NOMO-1 (cell line): ENCODE measurements at regions not wholly inside any gene's neighbourhood (a gene's known extent, or its start where the extent isn't known, plus 50 kb on each side); places are given as distances from the start of the nearest gene placed in this dataset.
A peak's percentile ranks its signal among the peaks of the same experiment; 100 is the strongest.

Experiments
- DNase-seq, 2 experiments: peaks; one replicate each; lab custom pipeline; 2025; ENCODE audit not compliant: unreplicated experiment in 2 of 2; lab: John Stamatoyannopoulos, UW

DNA sequence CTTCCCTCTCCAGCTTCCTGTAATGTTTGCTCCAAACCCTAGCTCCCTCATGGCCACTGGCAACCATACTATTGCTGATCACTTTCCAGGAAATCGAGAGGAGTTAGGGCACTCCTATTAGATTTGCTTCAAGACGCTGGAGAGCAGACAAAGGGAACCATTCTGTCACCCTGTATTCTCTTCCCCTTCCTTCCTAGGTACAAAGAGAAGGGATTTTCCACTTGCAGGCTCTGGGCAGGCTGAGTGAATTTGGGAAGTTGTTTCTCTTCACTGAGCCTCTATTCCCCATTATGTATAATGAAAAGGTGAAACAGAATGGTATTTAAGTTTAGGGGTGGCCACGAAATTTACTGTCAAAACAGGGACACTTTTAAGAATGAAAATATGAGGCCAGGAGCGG is 99.4 kb upstream of the LPP start:
- no peak for DNase-seq

DNA sequence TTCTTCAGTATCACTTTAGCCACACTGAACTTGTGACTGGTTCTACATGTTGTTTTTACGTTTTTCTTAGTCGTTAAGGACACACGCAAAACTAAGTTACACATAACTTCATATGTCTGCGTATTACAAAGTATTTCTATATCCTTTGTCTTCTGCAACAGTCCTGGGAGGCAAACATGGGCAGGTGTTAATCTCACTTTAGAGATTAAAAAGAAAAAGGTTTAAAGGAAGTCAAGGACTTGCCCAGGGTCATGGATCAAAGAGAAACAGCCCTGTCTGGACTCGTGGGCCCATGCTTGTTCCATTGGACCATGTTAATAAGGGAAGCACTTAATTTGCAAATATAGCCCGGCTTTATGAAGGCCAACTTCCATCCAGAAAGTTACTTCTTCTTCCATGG is 98.6 kb upstream of the LPP start:
- DNase-seq, result no peak

DNA sequence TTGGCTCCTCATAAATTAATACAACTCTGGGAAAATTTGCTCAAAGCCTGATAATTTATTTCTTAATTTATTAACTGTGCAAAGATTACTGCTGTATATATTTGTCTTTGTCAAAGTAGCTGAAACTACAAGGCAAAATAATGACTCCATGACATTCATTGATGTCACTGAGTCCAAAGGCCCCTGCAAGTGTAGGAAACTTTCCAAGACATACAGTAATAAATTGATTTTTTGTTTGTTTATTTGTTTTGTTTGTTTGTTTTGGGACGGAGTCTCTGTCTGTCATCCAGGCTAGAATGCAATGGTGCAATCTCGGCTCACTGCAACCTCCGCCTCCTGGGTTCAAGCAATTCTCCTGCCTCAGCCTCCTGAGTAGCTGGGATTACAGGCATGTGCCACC is 96.8 kb upstream of the LPP start:
- no peak for DNase-seq

DNA sequence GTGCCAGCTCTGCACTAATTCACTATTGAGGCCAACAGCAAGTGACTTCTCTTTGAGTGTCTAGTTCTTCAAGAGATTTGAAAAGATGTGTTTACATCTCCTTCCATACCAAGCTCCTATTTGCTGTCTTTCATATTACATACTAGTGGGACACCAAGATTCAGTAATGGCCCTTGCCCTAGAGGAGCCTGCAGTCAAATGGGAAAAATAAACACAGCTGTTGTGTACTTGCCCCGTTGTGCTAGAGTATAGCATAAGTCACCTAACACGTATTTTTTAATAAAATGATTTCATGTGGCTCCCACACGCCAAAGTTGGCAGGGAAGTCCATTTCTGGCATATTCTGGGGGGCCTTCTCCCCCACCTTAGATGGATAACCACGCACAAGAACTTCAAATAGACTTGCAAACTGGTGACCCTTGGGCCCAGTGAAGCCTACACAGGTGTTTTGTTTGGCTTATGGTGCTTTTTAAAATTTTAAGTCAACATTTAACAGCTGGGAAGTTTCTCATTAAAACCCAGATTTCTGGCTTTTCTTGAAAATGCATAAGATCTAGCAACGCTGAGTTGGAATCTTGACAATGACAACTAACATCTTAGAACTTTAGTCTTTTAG is 95.3 kb upstream of the LPP start:
- no peak for DNase-seq

DNA sequence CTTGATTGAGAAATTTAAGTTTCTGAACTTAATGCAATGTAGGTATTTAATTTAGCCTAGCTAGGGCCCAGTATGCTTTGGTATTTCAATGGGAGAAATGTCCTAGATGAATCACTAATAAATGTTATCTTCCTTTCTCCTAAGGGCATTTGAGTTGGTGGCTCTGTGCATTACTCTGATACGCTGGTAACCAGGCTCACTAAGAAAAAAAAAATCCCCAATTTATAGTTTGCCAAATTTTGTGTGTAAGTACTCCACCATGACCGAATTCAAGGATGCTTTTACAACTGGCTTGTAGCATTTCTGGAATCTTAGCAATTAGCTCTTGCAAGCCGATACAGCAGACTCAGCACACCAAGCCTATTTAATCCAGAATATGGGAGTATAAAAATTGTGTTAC is 94.6 kb upstream of the LPP start:
- no peak for DNase-seq

DNA sequence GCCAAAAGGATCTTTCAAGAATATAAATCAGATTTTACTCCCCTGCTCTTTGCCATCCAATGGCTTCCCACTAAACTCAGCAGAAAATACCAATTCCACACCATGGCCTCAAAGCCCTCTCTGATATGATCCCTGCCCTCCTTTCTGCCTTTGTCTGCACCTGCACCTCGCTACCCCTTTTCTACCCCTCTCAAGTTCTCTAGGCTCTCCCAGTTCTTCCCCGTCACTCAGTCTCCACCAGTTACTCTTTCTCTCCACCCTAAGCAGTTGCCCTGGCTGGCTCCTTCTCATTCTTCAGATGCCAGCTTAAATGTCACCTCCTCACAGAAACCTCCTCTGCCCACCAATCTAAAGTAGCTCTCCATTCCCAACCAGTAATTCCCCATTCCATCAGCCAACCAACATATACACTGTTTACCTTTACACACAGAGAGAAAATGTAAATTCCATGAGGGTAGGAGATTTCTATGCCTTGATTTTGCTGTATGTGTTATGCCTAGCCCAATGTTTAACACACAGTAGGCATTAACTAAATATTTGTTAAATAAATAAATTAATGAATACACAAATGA is 93.6 kb upstream of the LPP start:
- no peak for DNase-seq

DNA sequence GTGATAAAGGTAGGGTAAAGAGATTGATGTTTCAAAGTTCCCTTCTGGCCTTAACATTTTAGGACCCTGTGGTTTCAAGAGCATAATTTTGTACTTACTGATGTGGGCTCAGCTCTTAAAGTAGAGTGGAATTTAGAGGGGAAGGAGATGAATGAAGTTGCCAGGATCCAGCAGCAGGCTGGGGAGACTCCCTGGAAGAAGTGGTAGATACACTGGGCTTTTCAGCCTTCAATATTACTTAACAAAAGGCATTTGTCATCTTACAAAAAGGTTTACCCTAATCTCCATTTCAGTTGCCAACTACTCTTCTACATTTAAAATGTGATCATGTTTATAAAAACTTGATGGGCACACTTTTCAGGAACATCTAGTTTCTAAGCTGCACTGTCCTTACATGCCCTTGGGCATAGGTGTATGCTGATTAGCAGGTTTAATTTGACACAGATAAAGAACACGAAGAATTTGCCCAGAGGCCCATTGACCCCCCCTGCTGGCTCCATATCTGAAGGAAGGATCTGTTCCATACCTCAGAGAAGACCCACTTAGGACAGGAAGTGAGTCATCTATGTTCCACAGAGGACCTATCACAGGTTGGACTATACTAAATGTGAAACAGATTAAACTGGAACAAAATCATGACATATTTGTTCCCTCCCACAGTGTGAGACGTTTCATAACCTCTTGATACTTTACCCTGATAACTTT is 93.0 kb upstream of the LPP start:
- peak; percentile 34 to 66 for DNase-seq

DNA sequence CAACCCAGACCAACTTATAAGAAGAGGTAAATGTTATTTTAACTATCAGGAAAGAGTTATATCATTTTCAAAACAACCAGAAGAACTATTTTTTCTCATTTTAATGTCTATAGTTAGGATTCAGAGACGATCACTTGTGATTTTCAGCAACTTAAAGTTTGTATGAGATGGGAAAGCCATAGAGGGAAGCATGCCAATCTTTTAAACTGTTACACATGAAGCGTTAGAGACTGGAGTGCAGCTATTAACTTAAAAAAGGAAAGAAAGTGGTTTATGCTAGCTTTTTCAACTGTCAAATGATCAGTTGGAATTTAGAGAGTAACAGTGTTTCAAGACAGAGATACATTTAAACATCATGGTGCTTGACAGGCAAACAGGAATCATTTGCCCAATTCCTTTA is 91.7 kb upstream of the LPP start:
- DNase-seq, result no peak

DNA sequence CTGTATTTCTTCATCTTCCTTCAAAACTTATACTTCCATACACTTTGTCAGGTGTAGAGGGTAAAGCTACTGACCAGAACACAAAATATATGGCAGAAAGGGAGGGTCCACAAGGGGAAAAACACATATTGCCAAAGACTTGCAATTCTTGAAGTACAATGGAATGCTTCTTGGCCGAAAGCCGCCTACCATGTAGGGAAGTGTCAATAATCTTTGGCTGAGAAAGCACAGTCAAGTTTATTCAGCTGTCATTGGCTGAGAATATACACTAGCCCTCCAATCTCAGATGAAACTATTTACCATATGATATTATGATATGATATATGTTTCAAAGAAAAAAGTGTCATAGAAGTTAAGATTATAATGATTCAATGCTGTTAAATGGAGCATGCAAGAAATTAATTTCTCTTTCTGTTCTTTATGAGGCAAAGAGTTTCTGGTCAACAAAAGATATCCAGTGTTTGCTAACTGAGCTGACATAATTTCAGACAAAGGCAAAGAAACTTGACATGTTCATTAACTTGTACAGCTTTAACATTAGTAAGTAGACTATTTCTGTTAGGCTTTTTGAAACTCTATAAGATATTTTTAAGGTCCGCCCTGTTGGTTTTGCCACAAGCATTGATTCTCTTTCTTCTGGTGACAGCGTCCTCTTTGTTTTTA is 89.0 kb upstream of the LPP start:
- no peak for DNase-seq

DNA sequence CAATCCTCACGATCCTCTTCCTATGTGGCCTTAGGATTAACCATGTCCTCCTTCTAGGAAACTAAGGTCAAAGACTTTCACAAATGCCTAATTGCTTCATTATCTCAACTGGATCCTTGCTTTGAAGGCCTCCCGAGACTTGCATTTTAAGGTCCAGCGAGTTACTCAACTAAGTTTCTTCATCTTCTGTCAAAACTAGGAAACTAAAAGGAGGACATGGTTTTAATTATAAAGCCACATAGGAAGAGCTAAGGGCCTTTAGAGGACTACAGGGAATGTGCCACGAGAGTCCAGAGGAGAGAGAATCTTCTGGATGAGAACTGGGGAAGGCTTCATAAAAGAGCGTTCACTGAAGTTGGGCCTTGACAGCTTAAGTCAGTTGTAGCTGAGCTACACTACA is 87.8 kb upstream of the LPP start:
- no peak for DNase-seq

DNA sequence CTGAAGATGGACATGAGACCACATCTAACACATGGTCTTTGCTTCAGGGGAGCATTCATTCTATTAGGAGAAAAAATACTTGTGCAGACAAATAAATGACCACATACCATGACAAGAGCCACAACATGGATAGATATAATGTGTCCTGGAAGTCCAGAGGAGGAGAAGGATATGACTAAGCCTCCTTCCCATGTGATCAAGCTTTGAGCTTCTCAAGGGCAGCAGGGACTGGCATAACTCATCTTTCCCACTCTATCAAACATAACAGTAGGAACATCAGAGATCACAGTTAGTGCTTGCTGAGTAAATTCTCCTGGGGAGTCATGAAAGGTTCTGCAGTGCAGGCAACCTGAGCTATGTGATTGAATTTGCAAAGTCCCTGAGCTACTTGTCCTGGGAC is 86.0 kb upstream of the LPP start:
- no peak for DNase-seq

DNA sequence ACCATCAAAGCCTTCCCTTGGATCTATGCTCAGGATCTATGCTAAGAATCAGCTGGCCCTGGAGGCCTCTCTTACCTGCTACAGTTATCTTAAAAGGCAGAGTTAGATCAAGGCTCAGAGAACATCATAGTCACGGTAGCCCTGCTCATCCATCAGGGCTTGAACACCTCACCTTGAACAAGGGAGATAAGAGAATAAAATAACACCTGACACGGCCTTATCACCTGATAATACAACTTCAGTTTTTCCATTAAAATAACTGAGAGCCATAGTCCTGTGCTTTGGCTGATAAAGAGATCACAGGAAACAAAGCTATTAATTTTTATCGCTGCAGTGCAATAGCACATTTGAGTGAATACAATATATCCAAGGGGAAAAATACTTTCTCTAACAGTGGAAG is 85.6 kb upstream of the LPP start:
- no peak for DNase-seq

DNA sequence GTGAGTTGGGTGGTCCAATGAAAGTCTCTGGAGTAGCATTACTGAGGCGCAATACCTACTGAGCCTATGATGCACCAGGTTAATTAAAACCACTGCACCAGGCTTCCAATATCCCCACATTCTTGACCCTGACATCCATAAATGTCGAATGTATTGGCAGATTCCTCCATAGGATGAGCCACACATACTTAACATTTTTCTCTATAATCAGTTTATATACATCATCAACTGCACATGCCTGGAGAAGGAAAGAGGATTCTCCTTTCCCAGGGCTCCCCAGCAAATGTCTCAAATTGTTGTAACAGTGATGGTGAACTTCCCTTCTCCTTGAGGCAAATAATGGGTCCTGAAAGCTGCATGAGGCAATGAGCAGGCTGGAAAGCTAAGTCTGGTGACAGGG is 82.3 kb upstream of the LPP start:
- no peak for DNase-seq

DNA sequence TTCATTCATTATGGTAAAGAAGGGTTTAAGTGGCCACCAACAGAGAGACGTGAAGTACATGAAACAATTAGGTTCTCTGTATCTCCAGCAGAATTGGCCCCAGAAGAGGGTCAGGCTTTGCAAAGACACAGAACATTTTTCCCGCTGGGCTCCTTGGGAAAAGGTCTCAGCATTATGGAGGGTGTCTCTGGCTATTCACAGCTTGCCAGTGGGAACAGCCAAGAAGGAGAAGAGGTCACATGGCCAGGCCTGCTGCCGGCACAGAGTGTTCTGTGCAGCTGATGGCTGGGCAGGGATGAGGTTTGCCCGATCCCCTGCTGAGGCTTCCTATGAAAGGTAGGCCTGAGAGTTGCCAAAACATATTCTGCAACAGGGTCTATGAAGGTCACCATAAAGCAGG is 77.8 kb upstream of the LPP start:
- no peak for DNase-seq

DNA sequence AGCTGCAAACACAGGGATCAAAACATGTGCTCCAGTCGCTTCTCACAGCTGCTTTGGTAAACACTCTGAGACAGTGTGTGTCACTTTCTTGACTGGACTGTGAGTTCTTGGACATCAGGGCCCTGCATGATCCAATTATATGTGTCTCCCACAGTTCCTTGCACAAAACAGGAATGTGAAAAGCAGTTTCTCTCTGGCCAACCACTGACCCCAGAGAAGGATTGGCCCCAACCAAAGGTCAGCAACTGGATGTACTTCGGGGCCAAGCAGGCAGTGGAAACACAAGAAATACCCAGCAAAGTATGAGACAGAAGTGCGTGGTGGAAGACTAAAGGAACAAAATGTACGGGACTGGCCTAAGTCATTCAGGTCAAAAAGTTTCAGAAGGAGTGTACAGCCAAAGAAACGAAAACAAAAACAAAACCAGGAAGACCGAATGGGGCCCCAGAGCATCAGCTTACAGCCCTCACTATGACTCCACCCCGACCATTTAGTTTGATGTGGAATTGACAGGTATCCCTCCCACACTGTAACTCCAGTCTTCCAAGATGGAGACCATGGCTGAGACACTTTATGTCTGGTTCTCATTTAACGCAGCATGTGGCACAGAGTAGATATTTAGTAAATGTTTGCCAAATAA is 76.7 kb upstream of the LPP start:
- no peak for DNase-seq

DNA sequence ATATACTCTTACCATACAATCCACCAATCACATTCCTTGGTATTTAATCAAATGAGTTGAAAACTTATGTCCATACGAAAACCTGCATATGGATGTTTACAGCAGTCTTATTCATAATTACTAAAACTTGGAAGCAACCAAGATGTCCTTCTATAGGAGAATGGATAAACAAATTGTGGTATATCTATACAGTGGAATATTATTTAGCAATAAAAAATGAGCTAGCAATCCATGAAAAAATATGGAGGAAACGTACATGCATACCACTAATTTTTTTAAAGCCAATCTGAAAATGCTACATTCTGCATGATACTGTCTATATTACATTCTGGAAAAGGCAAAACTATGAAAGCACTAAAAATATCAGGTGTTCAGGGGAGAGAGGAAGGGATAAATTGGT is 73.9 kb upstream of the LPP start:
- DNase-seq, result no peak

DNA sequence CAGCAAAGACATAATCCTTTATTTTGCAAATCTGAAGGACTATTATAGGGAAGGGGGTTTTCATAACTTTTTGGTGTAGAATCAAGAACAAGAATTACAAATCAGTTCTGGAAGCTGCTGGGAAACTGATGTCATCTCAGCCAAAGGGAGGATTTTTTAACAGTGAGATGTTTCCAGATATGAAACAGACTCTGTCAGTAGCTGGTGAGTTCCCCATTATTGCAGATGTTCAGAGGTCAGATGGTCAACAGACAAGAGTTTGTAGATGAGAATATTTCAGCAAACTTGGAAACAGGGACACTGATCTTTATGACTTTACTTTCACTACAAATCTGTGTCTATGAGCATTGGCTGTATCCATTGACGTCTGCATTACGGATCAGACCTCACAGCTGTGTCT is 71.9 kb upstream of the LPP start:
- DNase-seq, result no peak

DNA sequence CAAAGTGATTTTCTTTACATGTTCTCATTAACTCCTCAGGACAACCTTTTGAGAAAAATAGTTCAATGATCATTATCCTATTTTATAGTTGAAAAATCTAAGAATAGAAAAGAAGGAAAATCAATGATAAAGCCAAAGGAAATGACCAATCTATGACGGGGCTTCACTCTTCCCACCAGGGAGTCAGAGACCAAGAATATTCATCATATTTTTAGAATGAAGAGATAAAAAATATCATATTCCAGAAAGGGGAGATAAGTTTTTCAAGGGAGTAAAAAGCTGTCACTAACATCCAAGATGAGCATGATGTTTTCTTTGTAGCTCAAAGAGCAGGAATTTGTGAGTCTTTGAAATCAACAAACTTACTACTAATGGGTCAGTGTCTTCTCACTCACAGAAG is 71.5 kb upstream of the LPP start:
- DNase-seq, result no peak

DNA sequence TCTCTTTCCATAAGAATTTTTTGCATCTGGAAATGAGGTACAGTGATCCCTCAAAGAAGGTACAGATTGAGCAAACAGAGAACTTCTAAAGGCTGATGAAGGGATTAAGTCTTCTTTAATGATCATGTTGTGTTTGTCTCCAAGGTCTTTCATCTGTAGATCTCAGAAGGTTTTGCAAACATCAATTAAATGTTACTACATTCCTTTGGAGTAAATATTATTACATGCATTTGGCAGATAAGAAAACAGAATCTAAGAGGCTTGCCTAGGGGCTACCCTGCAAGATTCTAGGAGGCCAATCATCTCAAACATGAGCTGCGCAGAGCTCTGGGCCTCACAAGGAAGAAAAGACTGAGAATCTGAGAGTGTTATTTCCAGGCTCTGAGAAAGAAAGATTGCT is 70.9 kb upstream of the LPP start:
- DNase-seq, result no peak

DNA sequence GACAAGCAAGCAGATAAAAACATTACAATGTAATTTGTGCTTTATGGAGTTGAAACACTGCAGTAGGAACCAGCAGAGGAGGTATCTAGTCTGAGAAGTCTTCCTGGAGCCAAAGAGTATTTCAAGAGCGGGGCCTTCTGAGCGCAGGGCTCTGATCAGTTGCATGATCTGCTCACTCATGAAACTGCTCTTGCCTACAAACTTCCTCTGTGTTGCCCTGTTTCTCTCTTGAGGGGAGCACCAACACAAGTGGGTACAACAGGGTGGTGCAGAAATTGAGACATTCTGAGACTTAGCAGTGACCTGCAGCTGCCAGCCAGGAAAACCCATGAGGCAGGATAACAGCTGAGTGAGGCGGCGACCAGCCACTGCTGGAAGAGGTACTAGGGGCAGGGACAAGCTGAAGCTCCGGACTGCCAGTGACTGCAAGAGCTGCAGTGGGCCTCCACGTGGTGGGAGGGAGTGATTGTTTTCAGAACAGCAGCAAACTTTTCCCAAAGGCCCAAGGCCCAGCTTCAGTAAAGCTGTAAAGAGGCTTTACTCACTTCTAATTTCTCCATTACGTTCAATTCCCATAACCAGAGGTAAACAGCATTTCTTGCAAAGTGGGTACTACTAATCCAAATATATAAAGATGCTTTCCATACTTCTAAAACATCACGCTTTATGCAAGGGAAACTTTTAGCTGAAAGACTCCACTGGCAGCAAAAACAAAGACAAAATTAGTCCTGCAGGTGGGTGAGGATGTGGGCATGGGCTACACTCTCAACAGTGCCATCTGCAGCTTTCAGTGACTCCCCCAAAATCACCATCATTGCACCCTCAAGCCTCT is 69.0 kb upstream of the LPP start:
- DNase-seq, result no peak
